Activated B cell treated with CpG ODN at 0.5 μM for 24 hours (primary cell): ENCODE measurements at regions not wholly inside any gene's neighbourhood (a gene's known extent, or its start where the extent isn't known, plus 50 kb on each side); places are given as distances from the start of the nearest gene placed in this dataset.

ENCODE experiments used
- ATAC-seq: fragments of 200-7000 bp; cut with Tn5 transposase; one replicate; pipeline ENCODE4 v1.10.0; 2021; ENCODE audit warnings: low read depth, mild to moderate bottlenecking, moderate library complexity
- CTCF ChIA-PET: fragments of 350-600 bp; sonication (Branson Sonifier 250); formaldehyde crosslinking; loops from one replicate; lab custom pipeline; 2021; ENCODE audit warnings: antibody characterized with exemption; lab: Charles Lee
- POLR2A ChIA-PET: fragments of 350-600 bp; sonication (Branson Sonifier 250); formaldehyde crosslinking; loops from one replicate; lab custom pipeline; 2021; ENCODE audit warnings: antibody characterized with exemption; lab: Charles Lee
- DNase-seq: peaks from one replicate; pipeline ENCODE4 v3.0.0; 2022
- H3K27ac Mint-ChIP-seq: one replicate; pipeline ENCODE4 v1.8.0; 2020; ENCODE audit warnings: mixed read lengths
- H3K27me3 Mint-ChIP-seq: one replicate; pipeline ENCODE4 v1.8.0; 2021; ENCODE audit warnings: mixed read lengths
- H3K36me3 Mint-ChIP-seq: one replicate; pipeline ENCODE4 v1.8.0; 2021; ENCODE audit warnings: low read depth, mixed read lengths
- H3K4me1 Mint-ChIP-seq: one replicate; pipeline ENCODE4 v1.8.0; 2021; ENCODE audit warnings: mixed read lengths
- H3K4me3 Mint-ChIP-seq: one replicate; pipeline ENCODE4 v1.8.0; 2020; ENCODE audit warnings: mild to moderate bottlenecking, mixed read lengths
- H3K9me3 Mint-ChIP-seq: one replicate; pipeline ENCODE4 v1.8.0; 2020; ENCODE audit warnings: mixed read lengths
- CTCF ChIP-seq: fragments of 200-600 bp; IDR thresholded peaks from one replicate; pipeline ENCODE4 v1.8.0; 2022; ENCODE audit warnings: antibody characterized with exemption, mild to moderate bottlenecking
- intact Hi-C: fragments of 100-400 bp; cut with micrococcal nuclease; formaldehyde crosslinking; loops from one replicate; pipeline ENCODE4 v1.15.1; 2024

DNA sequence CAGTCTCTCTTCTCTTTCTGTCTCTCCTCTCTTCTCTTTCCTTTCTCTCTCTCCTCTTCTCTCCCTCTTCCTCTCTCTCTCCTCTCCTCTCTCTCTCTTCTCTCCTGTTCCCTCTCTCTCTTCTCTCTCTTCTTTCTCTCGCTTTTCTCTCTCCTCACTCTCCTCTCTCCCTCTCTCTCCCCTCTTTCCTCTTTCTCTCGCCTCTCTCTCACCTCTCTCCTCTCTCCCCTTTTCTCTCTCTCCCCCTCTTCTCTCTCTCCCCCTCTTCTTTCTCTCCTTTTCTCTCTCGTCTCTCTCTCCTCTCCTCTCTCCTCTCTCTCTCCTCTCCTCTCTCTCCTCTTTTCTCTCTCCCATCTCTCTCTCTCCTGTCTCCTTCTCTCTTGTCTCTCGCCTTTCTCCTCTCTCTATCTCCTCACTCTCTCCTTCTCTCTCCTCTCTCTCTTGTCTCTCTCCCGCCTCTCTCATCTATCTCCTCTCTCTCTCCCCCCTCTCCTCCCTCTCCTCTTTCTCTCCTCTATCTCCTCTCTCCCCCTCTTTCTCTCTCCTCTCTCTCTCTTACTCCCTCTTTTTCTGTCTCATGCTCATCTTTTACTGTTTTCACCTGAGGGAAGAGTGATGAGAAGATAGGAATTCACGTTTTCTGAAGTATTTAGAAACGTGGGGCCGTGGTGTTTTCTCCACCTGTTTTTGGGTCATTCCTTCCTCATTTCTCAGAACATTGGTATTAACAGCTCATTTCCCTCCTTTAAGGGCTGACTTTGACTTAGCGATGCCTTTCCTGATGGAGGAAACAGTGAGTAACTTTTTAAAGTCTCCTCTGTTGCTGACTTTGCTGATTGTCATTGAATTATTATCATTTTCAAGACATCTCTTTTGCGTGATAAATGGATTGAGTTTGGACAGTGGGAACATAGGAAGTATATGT is 80.6 kb upstream of the CD99 start:
- TF ChIP-seq CTCF: no peak
- Mint-ChIP-seq H3K27me3 (no peaks in the 10 kb centered on the region), H3K4me1 (peaks cover 47% of the 10 kb centered on the region), H3K4me3 (peak overlapping the region; percentile 93), H3K36me3 (peaks cover 34% of the 10 kb centered on the region), H3K27ac (no peak overlapping the region), H3K9me3 (no peaks in the 10 kb centered on the region)
- DNase-seq (no peak), ATAC-seq (no peak)
- intact Hi-C loops: no loop called here
- ChIA-PET CTCF (no interaction called here), POLR2A (no interaction called here)

- POLR2A ChIA-PET: no interaction called here
- ATAC-seq (no peak), DNase-seq (no peak)
- Mint-ChIP-seq H3K4me3 (peak overlapping the region; percentile 93), H3K9me3 (no peaks in the 10 kb centered on the region), H3K36me3 (peaks cover 29% of the 10 kb centered on the region), H3K27ac (no peak overlapping the region), H3K4me1 (peaks cover 38% of the 10 kb centered on the region), H3K27me3 (no peaks in the 10 kb centered on the region)
- no peak for TF ChIP-seq CTCF
- intact Hi-C loops: loop anchor here (1.0 to 10.0 kb wide), 9 partner anchors 20 to 1363 kb away; partner anchors contain the start of genes AKAP17A, DHRSX, P2RY8 and SLC25A6
- CTCF ChIA-PET: no interaction called here
Measured at GRCh38 chrX:2609431-2610238, 81.5 kb upstream of the CD99 start.

GRCh38 chrX:2608638-2609430 is 82.3 kb upstream of the CD99 start:
- H3K36me3 Mint-ChIP-seq: peaks cover 27% of the 10 kb centered on the region
- H3K27me3 Mint-ChIP-seq: no peaks in the 10 kb centered on the region
- ChIA-PET CTCF (no interaction called here), POLR2A (no interaction called here)
- peak overlapping the region; percentile 93 for H3K4me3 Mint-ChIP-seq
- intact Hi-C loops: loop anchor here (1.0 to 10.0 kb wide), 9 partner anchors 20 to 1363 kb away; partner anchors contain the start of genes AKAP17A, DHRSX, P2RY8 and SLC25A6
- DNase-seq (peak; percentile 84), ATAC-seq (peak; percentile 97)
- no peak for TF ChIP-seq CTCF
- peak overlapping the region; percentile 81 for H3K27ac Mint-ChIP-seq
- no peaks in the 10 kb centered on the region for H3K9me3 Mint-ChIP-seq
- peaks cover 36% of the 10 kb centered on the region for H3K4me1 Mint-ChIP-seq

DNA sequence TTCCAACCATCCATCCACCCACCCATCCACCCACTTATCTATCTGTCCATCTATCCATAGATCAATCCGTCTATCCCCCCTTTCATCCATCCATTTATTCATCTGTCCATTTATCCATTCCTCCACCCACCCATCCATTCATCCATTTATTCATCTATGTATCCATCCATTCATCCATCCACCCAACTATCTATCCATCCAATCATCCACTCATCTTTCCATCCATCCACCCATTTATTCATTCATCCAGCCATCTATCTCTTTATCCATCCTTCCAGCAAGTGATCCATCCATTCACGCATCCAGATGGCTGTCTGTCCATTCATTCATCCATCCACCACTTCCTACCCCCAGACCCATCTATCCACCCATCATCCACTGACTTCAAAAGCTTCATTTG is 84.0 kb upstream of the CD99 start:
- intact Hi-C loops: loop anchor here (5.0 to 10.0 kb wide), 3 partner anchors 1015 to 1100 kb away; partner anchors contain the start of genes AKAP17A and P2RY8
- H3K4me1 Mint-ChIP-seq: peaks cover 36% of the 10 kb centered on the region
- no peaks in the 10 kb centered on the region for H3K9me3 Mint-ChIP-seq
- DNase-seq: no peak
- H3K27ac Mint-ChIP-seq: no peak overlapping the region
- H3K27me3 Mint-ChIP-seq: no peaks in the 10 kb centered on the region
- no peak for TF ChIP-seq CTCF
- POLR2A ChIA-PET: no interaction called here
- H3K36me3 Mint-ChIP-seq: peaks cover 25% of the 10 kb centered on the region
- peak overlapping the region; percentile 7 for H3K4me3 Mint-ChIP-seq
- CTCF ChIA-PET: no interaction called here
- ATAC-seq: no peak
